ENCODE measurements at regions not wholly inside any gene's neighbourhood (a gene's known extent, or its start where the extent isn't known, plus 50 kb on each side); places are given as distances from the start of the nearest gene placed in this dataset.

DNA sequence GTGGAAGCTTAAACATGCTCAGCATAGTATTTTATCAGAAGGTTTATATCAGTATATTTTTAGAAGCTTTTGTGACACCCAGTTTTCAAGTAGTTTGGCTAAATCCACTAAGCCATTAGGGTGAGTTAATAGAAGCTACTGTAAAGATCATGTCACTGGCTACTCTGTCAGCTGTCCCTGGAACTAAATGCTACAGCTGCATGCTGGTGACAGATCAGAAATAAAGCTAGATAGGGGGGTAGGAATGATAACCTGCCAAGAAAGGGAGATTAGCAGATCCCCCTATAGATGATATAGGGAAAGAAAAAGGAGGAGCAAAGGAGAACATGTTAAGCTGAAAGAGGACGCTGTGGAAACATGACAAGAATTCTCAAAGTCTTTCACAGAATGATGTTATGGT lies 363.2 kb downstream of the QKI start:
- Histone ChIP-seq H3K27me3 (ENCODE audit: low read depth) (no peaks in the 10 kb centered on the region), H3K27ac (replicated peaks) (peak overlapping the region; percentile 73), H3K4me1 (peaks cover 46% of the 10 kb centered on the region), H3K9me3 (replicated peaks) (no peaks in the 10 kb centered on the region), H3K4me3 (no peak overlapping the region), H3K36me3 (no peaks in the 10 kb centered on the region)
- no peak for DNase-seq
- TF ChIP-seq, protein P1, sequence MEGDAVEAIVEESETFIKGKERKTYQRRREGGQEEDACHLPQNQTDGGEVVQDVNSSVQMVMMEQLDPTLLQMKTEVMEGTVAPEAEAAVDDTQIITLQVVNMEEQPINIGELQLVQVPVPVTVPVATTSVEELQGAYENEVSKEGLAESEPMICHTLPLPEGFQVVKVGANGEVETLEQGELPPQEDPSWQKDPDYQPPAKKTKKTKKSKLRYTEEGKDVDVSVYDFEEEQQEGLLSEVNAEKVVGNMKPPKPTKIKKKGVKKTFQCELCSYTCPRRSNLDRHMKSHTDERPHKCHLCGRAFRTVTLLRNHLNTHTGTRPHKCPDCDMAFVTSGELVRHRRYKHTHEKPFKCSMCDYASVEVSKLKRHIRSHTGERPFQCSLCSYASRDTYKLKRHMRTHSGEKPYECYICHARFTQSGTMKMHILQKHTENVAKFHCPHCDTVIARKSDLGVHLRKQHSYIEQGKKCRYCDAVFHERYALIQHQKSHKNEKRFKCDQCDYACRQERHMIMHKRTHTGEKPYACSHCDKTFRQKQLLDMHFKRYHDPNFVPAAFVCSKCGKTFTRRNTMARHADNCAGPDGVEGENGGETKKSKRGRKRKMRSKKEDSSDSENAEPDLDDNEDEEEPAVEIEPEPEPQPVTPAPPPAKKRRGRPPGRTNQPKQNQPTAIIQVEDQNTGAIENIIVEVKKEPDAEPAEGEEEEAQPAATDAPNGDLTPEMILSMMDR (IDR thresholded peaks at IDR 0.05; ENCODE audit: borderline replicate concordance): no peak
- intact Hi-C loops (cut with micrococcal nuclease): no loop called here

DNA sequence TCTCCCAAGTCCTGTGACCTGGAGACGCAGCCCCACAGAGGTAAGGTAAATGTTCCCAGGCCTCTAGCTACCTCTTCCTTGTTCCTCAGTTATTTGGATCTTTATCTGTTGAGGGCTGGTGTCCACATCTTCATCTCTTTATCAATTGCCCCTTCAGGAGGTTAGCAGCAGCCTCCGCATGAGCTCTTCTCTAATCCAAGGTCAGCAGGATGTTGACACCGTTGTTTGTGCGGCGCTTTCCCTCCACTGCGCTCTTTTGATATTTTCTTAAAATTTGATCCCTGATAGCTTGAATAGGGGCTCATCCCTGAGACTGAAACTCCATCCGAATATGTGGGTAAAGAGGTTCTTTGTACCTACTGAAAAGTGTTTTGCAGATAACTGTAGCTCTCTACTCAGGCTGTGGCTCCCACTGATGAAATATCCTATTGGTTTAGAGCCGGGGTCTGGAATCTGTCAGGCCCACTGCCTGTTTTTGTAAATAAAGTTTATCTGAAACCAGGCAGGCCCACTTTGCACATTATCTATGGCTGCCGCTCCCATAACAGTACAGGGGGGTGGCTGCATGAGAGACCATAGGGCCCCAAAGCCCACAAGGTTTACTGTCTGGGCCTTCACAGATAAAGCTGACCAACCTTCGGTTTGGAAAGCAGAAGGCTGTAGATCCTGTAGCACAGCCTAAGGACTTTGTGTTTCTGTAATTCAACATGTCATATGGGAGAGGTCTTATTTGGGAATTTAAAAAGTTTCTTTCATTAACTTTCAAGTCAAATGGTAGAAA lies 362.6 kb downstream of the QKI start:
- DNase-seq: no peak
- H3K27me3 ChIP-seq (ENCODE audit: low read depth): no peaks in the 10 kb centered on the region
- no peaks in the 10 kb centered on the region for H3K9me3 ChIP-seq (replicated peaks)
- intact Hi-C loops (cut with micrococcal nuclease): no loop called here
- peak overlapping the region; percentile 73 for H3K27ac ChIP-seq (replicated peaks)
- H3K4me1 ChIP-seq: peaks cover 46% of the 10 kb centered on the region
- H3K4me3 ChIP-seq: no peak overlapping the region
- no peaks in the 10 kb centered on the region for H3K36me3 ChIP-seq
- TF ChIP-seq, protein P1 (IDR thresholded peaks at IDR 0.05; ENCODE audit: borderline replicate concordance): no peak

DNA sequence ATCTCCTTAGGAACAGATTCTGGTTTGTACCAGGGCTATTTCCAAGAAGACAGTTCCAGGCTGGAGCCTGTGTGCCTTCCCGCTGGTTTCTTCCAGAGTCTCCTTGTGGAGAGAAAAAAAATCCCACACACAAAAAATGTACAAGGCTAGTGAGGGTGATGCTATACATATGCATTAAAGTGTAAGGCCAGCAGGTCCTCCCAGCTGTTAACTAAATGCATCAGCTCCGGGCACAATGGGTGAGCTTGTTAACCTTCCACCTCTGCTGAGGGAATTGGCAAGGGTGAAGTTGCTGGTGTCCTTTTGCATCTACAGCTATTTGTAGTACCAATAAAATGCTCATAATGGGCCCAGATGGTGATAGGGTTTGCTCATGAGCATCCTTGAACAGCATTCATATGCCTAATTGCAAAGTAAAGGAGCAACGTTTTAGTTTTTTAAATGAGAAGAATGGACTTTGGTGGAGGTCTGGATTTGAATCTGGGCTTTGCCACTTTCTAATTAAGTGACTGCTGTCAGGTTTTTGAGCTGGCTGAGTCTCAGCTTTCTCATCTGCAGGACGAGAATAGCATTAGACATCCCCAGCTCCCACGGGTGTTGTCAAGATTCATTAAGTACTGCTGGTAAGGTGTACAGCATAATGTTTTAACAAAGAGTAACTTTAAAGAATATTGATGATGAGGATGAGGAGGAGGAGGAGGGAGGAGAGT lies 361.8 kb downstream of the QKI start:
- H3K27me3 ChIP-seq (ENCODE audit: low read depth): no peaks in the 10 kb centered on the region
- no peaks in the 10 kb centered on the region for H3K36me3 ChIP-seq
- DNase-seq: no peak
- no peak overlapping the region for H3K4me3 ChIP-seq
- TF ChIP-seq, protein P1 (IDR thresholded peaks at IDR 0.05; ENCODE audit: borderline replicate concordance): no peak
- peaks cover 44% of the 10 kb centered on the region for H3K4me1 ChIP-seq
- H3K27ac ChIP-seq (replicated peaks): peak overlapping the region; percentile 73
- no peaks in the 10 kb centered on the region for H3K9me3 ChIP-seq (replicated peaks)
- intact Hi-C loops (cut with micrococcal nuclease): no loop called here

DNA sequence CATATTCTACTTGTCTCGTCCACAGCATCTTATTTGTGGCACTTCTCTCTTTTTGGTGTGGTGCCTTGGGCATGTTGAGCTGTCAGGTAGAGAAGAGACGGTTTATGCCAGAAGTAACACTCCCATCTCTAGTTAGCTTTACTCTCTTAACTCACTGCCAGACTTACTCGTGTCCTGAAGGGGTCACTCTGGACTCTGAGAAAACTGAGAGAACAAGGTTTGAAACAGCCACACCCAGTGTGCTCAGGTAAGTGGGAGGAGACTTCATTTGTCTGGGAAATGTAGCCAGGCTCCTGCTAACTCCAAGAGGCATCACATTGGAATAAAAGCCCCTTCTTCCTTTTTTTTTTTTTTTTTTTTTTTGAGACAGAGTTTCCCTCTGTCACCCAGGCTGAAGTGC lies 360.8 kb downstream of the QKI start:
- no peak overlapping the region for H3K27ac ChIP-seq (replicated peaks)
- H3K4me3 ChIP-seq: no peak overlapping the region
- intact Hi-C loops (cut with micrococcal nuclease): no loop called here
- DNase-seq: no peak
- TF ChIP-seq, protein P1 (IDR thresholded peaks at IDR 0.05; ENCODE audit: borderline replicate concordance): no peak
- H3K27me3 ChIP-seq (ENCODE audit: low read depth): no peaks in the 10 kb centered on the region
- no peaks in the 10 kb centered on the region for H3K36me3 ChIP-seq
- no peaks in the 10 kb centered on the region for H3K9me3 ChIP-seq (replicated peaks)
- H3K4me1 ChIP-seq: peaks cover 34% of the 10 kb centered on the region

DNA sequence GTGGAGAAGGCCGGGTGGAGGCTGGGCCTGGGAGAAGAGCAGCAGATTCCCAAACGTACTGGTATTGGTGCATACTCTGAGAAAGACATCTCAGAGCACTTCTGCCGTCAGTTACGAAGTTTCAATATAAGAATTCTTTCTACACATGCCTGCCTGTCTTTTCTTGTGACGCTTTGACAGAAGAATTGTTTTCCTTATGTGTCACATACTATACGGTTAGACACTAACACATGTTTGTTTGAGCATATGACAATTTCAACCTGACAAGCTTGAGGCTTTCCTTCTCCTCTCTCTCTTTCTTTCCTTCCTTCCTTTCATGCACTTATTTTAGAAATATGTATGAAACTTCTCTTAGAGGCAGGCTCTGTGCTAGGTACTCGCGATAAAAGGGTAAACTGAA lies 360.0 kb downstream of the QKI start:
- Histone ChIP-seq H3K27ac (replicated peaks) (no peak overlapping the region), H3K4me1 (peaks cover 27% of the 10 kb centered on the region), H3K4me3 (no peak overlapping the region), H3K9me3 (replicated peaks) (no peaks in the 10 kb centered on the region), H3K36me3 (no peaks in the 10 kb centered on the region), H3K27me3 (ENCODE audit: low read depth) (no peaks in the 10 kb centered on the region)
- TF ChIP-seq, protein P1 (IDR thresholded peaks at IDR 0.05; ENCODE audit: borderline replicate concordance): no peak
- DNase-seq: no peak
- intact Hi-C loops (cut with micrococcal nuclease): no loop called here

Data from left ventricle myocardium inferior (tissue), 1 donor.